Osteocyte (in vitro differentiated cells): ENCODE measurements at regions not wholly inside any gene's neighbourhood (a gene's known extent, or its start where the extent isn't known, plus 50 kb on each side); places are given as distances from the start of the nearest gene placed in this dataset.

Experiments
- DNase-seq: peaks from one replicate; pipeline ENCODE4 v3.0.0; 2021; ENCODE audit warnings: mixed read lengths; ENCODE audit not compliant: unreplicated experiment; ENCODE audit errors: extremely low spot score
- H3K27ac Mint-ChIP-seq: one replicate; pipeline ENCODE4 v1.8.0; 2021; ENCODE audit warnings: mild to moderate bottlenecking, mixed read lengths; ENCODE audit not compliant: unreplicated experiment
- H3K27me3 Mint-ChIP-seq: one replicate; pipeline ENCODE4 v1.8.0; 2021; ENCODE audit warnings: mixed read lengths; ENCODE audit not compliant: unreplicated experiment
- H3K36me3 Mint-ChIP-seq: one replicate; pipeline ENCODE4 v1.8.0; 2021; ENCODE audit warnings: mixed read lengths; ENCODE audit not compliant: unreplicated experiment
- H3K4me1 Mint-ChIP-seq: one replicate; pipeline ENCODE4 v1.8.0; 2021; ENCODE audit warnings: mixed read lengths; ENCODE audit not compliant: unreplicated experiment
- H3K4me3 Mint-ChIP-seq: one replicate; pipeline ENCODE4 v1.8.0; 2021; ENCODE audit warnings: mild to moderate bottlenecking, moderate library complexity, mixed read lengths; ENCODE audit not compliant: unreplicated experiment
- H3K9me3 Mint-ChIP-seq: one replicate; pipeline ENCODE4 v1.8.0; 2021; ENCODE audit warnings: mixed read lengths; ENCODE audit not compliant: unreplicated experiment
- CTCF ChIP-seq: fragments of 200-600 bp; sonication (generic); IDR thresholded peaks from 2 replicates; pipeline ENCODE4 v1.5.0; 2021; ENCODE audit warnings: antibody characterized with exemption, mild to moderate bottlenecking, moderate library complexity

DNA sequence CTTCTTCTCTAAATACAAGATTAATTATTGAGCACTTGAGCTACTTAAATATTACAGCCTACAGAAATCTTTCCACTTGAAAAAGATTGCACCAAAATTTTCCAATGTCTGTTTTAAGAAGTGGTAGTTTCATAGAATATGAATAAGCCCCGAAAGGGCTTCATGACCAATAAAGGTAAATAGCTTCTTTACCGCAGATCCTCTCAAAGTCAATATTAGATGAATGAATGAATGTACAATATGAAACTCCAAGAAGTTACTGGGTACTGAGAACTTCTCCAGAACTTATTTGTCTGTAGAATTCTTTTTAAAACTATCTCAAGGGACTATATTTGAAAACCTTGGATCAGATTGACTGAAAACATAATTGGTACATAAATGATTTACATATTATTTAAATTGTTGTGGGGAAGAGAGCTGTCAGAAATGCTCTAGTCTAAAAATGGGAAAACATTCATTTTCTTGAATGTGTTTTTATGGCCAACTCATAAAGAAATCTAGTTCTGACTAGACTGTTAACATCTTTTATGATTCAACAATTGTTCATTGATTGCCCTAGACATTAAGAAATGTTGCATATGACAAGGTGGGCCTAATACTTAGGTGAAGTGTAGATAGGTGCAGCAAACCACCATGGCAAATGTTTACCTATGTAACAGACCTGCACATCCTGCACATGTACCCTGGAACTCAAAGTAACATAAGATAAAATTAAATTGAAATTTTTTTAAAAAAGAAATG lies 227.0 kb downstream of the SPRY2 start:
- no peaks in the 10 kb centered on the region for H3K9me3 Mint-ChIP-seq
- TF ChIP-seq CTCF = no peak
- no peak overlapping the region for H3K4me3 Mint-ChIP-seq
- no peak for DNase-seq
- peaks cover 9% of the 10 kb centered on the region for H3K4me1 Mint-ChIP-seq
- H3K27me3 Mint-ChIP-seq = no peaks in the 10 kb centered on the region
- H3K27ac Mint-ChIP-seq = no peak overlapping the region
- no peaks in the 10 kb centered on the region for H3K36me3 Mint-ChIP-seq

- Mint-ChIP-seq H3K27me3 (no peaks in the 10 kb centered on the region), H3K36me3 (no peaks in the 10 kb centered on the region), H3K27ac (no peak overlapping the region), H3K4me1 (no peaks in the 10 kb centered on the region), H3K9me3 (peaks cover 4% of the 10 kb centered on the region), H3K4me3 (no peak overlapping the region)
- no peak for DNase-seq
- TF ChIP-seq CTCF = no peak
Observed at GRCh38 chr13:80109303-80109702, 231.6 kb downstream of the SPRY2 start.

- Mint-ChIP-seq H3K36me3 (no peaks in the 10 kb centered on the region), H3K27me3 (no peaks in the 10 kb centered on the region), H3K27ac (no peak overlapping the region), H3K9me3 (peaks cover 4% of the 10 kb centered on the region), H3K4me1 (peaks cover 7% of the 10 kb centered on the region), H3K4me3 (no peak overlapping the region)
- no peak for DNase-seq
- TF ChIP-seq CTCF = no peak
Observed at GRCh38 chr13:80105350-80105749, 235.6 kb downstream of the SPRY2 start.

DNA sequence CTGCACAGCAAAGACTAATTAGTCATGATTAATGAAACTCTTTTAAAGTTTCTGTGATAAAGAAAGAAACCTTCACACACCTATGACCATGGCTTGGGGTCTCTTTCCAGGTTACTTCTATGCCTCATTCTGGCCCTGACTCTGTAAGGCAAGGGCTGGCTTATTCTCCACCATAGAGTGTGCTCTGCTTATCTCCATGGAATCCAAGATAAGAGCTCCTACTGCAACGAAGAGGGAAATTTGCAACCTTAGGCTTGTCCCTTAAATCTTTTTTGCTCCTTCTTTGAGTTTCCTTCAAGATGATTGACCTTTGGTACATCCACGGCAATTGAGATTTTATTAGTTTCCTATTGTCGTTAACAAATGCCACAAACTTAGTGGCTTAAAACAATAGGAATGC lies 239.9 kb downstream of the SPRY2 start:
- no peak overlapping the region for H3K27ac Mint-ChIP-seq
- TF ChIP-seq CTCF = no peak
- no peaks in the 10 kb centered on the region for H3K36me3 Mint-ChIP-seq
- H3K4me1 Mint-ChIP-seq = peaks cover 7% of the 10 kb centered on the region
- no peak overlapping the region for H3K4me3 Mint-ChIP-seq
- H3K27me3 Mint-ChIP-seq = no peaks in the 10 kb centered on the region
- no peaks in the 10 kb centered on the region for H3K9me3 Mint-ChIP-seq
- no peak for DNase-seq

GRCh38 chr13:80100636-80101035 lies 240.3 kb downstream of the SPRY2 start:
- Mint-ChIP-seq H3K9me3 (no peaks in the 10 kb centered on the region), H3K27me3 (no peaks in the 10 kb centered on the region), H3K36me3 (no peaks in the 10 kb centered on the region), H3K4me1 (peaks cover 7% of the 10 kb centered on the region), H3K4me3 (no peak overlapping the region), H3K27ac (no peak overlapping the region)
- no peak for DNase-seq
- TF ChIP-seq CTCF = no peak
